Coronary artery (tissue), 2 donors: ENCODE measurements at regions not wholly inside any gene's neighbourhood (a gene's known extent, or its start where the extent isn't known, plus 50 kb on each side); places are given as distances from the start of the nearest gene placed in this dataset.
A peak's percentile ranks its signal among the peaks of the same experiment; 100 is the strongest.

Experiments used
- DNase-seq: peaks from one replicate; pipeline ENCODE4 v3.0.0-alpha.2; 2017; ENCODE audit warnings: low spot score
- H3K27ac ChIP-seq, 2 donors: fragments of 200-600 bp; sonication (generic); one replicate each; pipeline ENCODE4 v1.5.1; 2016 to 2019
- H3K4me3 ChIP-seq: fragments of 200-600 bp; sonication (generic); 2 replicates; pipeline ENCODE4 v1.5.1; 2016; ENCODE audit warnings: mild to moderate bottlenecking, moderate library complexity
- TF ChIP-seq, protein P1 (sequence below): fragments of 200-600 bp; sonication (generic); IDR thresholded peaks from one replicate; pipeline ENCODE4 v1.5.1; 2019; ENCODE audit warnings: antibody characterized with exemption

DNA sequence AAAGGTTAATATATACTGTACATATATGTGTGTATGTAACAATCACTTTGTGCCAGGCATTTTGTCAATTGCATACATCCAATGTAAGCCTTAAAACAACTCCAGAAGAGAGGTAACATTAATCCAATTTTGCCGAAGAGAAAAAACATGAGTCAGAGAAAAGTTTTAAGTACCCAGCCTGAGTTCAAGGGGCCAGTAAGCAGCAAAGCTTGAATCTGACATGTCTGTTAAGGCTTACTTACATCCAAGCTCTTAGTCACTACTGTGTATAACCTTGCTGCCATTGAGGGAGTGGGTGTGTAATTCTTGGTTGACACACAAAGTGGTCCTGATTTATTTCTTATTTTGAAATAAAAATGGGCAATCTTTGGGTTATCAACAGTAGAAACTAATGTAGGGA is 360.4 kb upstream of the LYPLAL1 start:
- TF ChIP-seq, protein P1, sequence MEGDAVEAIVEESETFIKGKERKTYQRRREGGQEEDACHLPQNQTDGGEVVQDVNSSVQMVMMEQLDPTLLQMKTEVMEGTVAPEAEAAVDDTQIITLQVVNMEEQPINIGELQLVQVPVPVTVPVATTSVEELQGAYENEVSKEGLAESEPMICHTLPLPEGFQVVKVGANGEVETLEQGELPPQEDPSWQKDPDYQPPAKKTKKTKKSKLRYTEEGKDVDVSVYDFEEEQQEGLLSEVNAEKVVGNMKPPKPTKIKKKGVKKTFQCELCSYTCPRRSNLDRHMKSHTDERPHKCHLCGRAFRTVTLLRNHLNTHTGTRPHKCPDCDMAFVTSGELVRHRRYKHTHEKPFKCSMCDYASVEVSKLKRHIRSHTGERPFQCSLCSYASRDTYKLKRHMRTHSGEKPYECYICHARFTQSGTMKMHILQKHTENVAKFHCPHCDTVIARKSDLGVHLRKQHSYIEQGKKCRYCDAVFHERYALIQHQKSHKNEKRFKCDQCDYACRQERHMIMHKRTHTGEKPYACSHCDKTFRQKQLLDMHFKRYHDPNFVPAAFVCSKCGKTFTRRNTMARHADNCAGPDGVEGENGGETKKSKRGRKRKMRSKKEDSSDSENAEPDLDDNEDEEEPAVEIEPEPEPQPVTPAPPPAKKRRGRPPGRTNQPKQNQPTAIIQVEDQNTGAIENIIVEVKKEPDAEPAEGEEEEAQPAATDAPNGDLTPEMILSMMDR: no peak
- no peak overlapping the region for H3K27ac ChIP-seq
- H3K4me3 ChIP-seq: no peak overlapping the region
- no peak for DNase-seq

DNA sequence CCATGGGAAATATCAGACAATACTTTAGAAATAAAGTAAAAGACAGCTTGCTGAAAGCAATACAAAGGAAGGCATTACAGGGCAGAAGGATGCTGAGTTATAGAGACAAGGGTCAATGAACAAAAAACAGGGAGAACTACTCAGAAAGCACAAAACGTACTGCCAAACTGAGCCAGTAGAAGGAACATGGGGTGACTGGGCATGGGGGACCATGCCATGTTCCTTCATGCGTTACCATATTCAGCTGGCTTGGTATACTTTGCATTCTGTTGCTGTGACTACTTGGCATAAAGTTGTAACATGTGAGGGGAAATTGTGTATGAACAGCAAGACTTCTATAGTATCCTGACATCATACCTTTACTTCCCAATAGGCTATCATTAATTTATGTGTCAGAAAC is 358.6 kb upstream of the LYPLAL1 start:
- H3K4me3 ChIP-seq: no peak overlapping the region
- DNase-seq: no peak
- TF ChIP-seq, protein P1: no peak
- H3K27ac ChIP-seq: no peak overlapping the region

DNA sequence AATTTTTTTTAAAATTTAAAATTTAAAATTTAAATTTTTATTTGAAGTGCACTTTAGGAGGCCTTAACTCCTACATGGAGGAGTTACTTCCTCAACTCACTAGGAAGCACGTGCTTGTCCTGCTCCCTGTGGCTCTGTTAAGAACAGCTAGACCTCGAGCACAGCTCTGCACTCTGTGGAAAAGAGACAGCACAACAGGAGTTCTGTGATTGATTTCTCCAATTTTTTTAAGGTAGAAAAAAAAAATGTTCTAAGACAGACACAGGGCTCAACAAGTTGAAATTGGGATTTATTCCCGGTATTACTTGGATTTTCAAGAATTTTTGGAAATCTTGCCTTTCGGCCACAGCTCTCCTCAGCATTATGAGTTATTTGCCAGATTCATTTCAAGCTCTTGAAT is 356.6 kb upstream of the LYPLAL1 start:
- H3K27ac ChIP-seq: no peak overlapping the region
- TF ChIP-seq, protein P1: no peak
- no peak overlapping the region for H3K4me3 ChIP-seq
- no peak for DNase-seq

DNA sequence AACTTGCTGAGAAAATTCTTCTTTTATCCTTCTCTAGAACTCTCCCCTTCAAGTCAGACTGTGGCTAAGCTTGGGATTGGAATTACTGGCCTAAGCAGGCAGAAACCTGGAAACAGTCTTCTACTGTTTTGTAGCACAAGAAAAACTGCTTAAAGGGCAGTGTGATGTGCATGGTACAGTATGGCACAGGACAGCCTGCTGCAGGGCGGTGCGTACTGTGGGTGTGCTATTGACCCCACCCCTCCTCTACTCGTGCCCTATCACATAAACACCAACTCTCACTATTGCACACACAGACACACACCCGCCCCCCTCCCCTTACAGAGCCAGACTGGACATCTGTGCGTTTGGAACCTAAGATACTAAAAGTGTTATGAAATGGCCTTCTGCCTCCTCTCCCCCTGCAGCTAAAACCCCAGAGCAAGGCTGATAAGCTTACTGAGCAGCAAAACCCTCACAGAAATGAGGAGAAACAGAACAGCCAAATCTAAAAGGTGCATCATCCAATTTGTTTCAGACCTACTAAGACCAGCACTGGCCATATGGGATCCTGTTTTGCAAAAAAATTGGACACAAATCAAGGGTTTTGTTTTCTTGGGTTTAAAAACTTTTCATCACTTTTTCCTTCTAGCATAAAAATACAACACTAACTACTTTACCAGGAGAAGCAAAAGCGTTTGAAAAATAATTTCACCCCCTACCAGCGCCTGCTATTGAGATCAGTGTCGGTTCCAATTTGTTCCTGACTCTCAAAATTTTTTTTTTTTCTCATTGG is 355.8 kb upstream of the LYPLAL1 start:
- DNase-seq: no peak
- Histone ChIP-seq H3K27ac (peak overlapping the region in 1 of 2 donors; percentile 41), H3K4me3 (no peak overlapping the region)
- TF ChIP-seq, protein P1: no peak

DNA sequence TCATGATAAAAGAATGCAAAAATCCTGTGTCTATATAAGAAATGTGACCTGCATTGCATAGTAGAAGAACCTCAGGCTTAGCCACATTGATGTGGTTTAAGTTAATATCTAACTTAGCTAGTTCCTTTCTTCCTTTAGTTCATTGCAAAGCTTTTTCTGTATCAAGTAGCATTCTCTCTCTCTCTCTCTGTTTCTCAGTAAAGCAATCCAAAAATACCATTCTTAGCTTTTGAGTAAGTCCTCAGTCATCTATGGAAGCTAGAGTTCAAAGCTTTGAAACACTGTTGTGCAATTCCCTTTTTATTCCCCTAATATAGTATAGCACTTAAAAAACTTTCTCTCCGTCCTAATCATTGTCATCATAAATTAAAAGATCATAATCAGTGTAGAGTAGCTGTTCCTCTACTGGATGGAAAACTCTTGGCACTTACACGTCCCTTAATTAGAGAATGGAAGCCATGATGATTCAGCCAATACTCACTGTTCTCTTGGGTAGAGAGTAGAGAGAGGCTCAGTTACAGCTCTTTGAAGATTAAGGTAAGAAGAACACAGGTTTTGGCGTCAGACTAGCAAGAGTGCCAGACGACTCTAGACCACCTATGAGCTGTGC is 350.3 kb upstream of the LYPLAL1 start:
- no peak overlapping the region for H3K4me3 ChIP-seq
- TF ChIP-seq, protein P1: no peak
- DNase-seq: no peak
- H3K27ac ChIP-seq: peak overlapping the region in 1 of 2 donors; percentile 48

DNA sequence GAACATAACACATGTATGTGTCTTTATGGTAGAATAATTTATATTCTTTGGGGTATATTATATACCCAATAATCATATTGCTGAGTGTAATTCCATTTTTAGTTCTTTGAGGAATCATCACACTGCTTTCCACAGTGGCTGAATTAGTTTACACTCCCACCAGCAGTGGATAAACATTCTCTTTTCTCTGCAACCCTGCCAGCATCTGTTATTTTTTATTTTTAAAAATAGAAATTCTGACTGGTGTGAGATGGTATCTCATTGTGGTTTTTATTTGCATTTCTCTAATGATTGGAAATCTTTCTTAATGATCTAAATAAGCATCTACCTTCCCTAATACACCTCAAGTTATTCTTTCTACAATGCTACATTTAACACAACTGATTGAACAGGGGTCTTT is 346.2 kb upstream of the LYPLAL1 start:
- no peak for DNase-seq
- TF ChIP-seq, protein P1: no peak
- no peak overlapping the region for H3K27ac ChIP-seq
- no peak overlapping the region for H3K4me3 ChIP-seq

DNA sequence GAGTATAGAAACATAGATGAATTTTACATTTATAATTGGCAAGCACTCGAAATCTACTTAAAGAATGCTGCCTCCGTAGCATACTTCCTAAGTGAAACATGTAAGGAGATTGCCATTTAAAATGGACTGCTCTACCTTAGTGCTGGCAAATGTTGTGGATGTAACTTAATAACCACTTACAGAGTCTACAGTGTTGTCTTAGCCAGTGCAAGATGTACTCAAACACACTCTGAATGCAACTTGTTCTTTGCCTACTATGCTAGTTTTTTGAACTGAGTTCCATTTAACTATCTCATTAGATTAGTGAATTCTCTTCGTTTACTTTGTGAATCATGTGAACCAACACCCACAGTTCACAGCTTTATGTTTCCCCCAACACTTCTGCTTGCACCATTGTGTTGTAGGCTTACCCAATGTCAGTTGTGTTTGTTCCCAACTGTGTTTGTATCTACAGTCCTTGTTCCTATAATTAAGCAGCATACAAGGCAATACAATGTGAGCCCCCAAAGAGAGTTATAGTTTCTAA is 345.5 kb upstream of the LYPLAL1 start:
- TF ChIP-seq, protein P1: no peak
- DNase-seq: no peak
- Histone ChIP-seq H3K4me3 (no peak overlapping the region), H3K27ac (no peak overlapping the region)
